ENCODE measurements at regions not wholly inside any gene's neighbourhood (a gene's known extent, or its start where the extent isn't known, plus 50 kb on each side); places are given as distances from the start of the nearest gene placed in this dataset.

GRCh38 chr1:10910681-10911489 is 101.6 kb upstream of the TARDBP start:
- CTCF ChIA-PET = interaction anchor here (0.8 to 0.9 kb wide), 2 partner anchors 400 to 404 kb away, joined by 3 to 4 read pairs; no protein-coding TSS in a partner anchor
- H4K20me1 ChIP-seq (replicated peaks; ENCODE audit: control insufficient read depth, extremely low read depth, insufficient read depth, low read length) = no peaks in the 10 kb centered on the region

More at GRCh38 chr1:10910681-10911489, 101.6 kb upstream of the TARDBP start:
- H3K9me1 ChIP-seq (replicated peaks; ENCODE audit: control insufficient read depth, extremely low read depth, insufficient read depth, low read length) = no peaks in the 10 kb centered on the region
- no peak overlapping the region for H3K4me2 ChIP-seq (ENCODE audit: insufficient read depth, low read length)
- no TSS peak for BruUV-seq (replicated peaks)
- intact Hi-C loops (cut with micrococcal nuclease) (loop anchor here (1.0 kb wide), 1 partner anchor 404 kb away; no protein-coding TSS in a partner anchor), dilution Hi-C loops (cut with MboI; ENCODE audit: extremely low pct_ligation_motif_present, low sequenced_read_pairs) (no loop called here)
- no peak overlapping the region for H3K4me3 ChIP-seq (replicated peaks in 1 of 3; ENCODE audit: insufficient read depth in 1 of 3, low read depth in 1 of 3, low read length in 3 of 3)
- TF ChIP-seq MYC (IDR thresholded peaks at IDR 0.05; ENCODE audit: low read depth, low read length) (no peak), EZH2 (IDR thresholded peaks at IDR 0.05; ENCODE audit: borderline replicate concordance, low read depth, low read length, severe bottlenecking) (no peak), POLR2AphosphoS5 (IDR thresholded peaks at IDR 0.05; ENCODE audit: insufficient read depth, low read depth, low read length) (no peak), POLR2A (IDR thresholded peaks at IDR 0.05; ENCODE audit: low read depth, low read length) (no peak), JUN (IDR thresholded peaks at IDR 0.05; ENCODE audit: borderline replicate concordance, insufficient read depth, insufficient read length, low read depth) (no peak), GATA2 (IDR thresholded peaks at IDR 0.05; ENCODE audit: insufficient read depth, insufficient read length, low read depth, low read length) (no peak), FOS (IDR thresholded peaks at IDR 0.05; ENCODE audit: borderline replicate concordance, insufficient read depth, low read length) (no peak), MAX (IDR thresholded peaks at IDR 0.05; ENCODE audit: insufficient read depth, insufficient read length) (no peak), CTCF (IDR thresholded peaks at IDR 0.05; ENCODE audit: extremely low read depth in 1 of 2, insufficient read depth in 1 of 2, low read depth in 1 of 2, low read length in 2 of 2) (no peak)
- no peaks in the 10 kb centered on the region for H3K36me3 ChIP-seq (ENCODE audit: control insufficient read depth in 2 of 2, extremely low read depth in 1 of 2, insufficient read depth in 2 of 2, low read length in 2 of 2)
- no peaks in the 10 kb centered on the region for H3K79me2 ChIP-seq (ENCODE audit: control insufficient read depth, insufficient read depth, low read length)
- no peaks in the 10 kb centered on the region for H3K4me1 ChIP-seq (ENCODE audit: control insufficient read depth, extremely low read depth, insufficient read depth, low read length)
- H3K9ac ChIP-seq (replicated peaks; ENCODE audit: extremely low read depth, insufficient read depth, low read length) = no peak overlapping the region
- H2AFZ ChIP-seq (ENCODE audit: low read depth, low read length) = no peak overlapping the region
- POLR2A ChIA-PET = interaction anchor here (0.6 kb wide), 1 partner anchor 10 kb away, joined by 6 read pairs; no protein-coding TSS in a partner anchor
- H3K27ac ChIP-seq (ENCODE audit: insufficient read depth, low read depth, low read length) = no peak overlapping the region
- DNase-seq (ENCODE audit: low read depth, low spot score) = no peak
- no peak for FAIRE-seq
- H3K9me3 ChIP-seq (replicated peaks; ENCODE audit: control insufficient read depth, insufficient read depth, low read length) = no peaks in the 10 kb centered on the region
- H3K27me3 ChIP-seq (ENCODE audit: control insufficient read depth in 2 of 2, insufficient read depth in 2 of 2, low read length in 2 of 2) = peaks cover 0 to 2% of the 10 kb centered on the region in 2 experiments
